ENCODE measurements at regions not wholly inside any gene's neighbourhood (a gene's known extent, or its start where the extent isn't known, plus 50 kb on each side); places are given as distances from the start of the nearest gene placed in this dataset.

DNA sequence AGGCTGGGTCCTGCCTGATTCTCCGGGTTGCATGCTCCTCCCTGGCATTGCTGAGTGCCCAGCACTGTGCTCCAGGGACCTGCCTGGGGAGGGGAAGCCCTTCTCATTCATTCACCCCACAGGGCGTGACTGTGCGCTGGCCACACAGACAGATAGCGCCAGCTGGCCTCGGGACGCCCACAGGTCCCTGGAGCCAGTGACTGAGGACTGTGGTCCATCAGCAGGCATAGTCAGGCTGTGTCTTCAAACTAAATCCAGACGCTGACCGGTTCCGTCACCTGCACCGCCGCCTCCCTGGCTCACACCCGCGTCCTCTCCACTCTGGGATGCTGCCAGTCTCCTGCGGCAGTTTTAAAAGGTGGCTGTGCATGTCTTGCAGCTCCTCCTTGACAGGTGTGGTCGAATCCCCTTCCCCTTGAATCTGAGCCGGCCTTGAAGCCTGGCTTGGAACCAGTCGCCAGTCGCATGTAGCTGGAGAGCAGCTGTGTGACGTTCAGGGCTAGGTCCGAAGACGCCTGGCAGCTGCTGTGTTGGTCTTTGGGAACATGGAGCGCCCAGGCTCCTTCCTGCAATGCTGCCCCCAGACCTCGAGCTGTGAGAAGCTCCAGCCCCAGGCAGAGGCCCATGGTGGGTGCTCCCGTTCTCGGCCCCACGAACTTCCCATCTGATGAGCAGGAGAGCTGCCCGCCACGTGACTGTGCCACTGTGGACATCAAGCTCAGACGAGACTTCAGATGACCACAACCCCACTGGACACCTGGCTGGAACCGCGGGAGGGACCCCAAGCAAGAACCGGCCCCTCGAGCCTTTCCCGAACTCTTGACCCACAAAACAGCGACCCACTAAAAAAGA is 94.1 kb downstream of the ADRA2C start:
- H3K4me3 ChIP-seq, result no peak overlapping the region
- peaks cover 0 to 92% (median 18%) of the 10 kb centered on the region in 3 donors for H3K27me3 ChIP-seq
- no peak overlapping the region for H3K27ac ChIP-seq
- TF ChIP-seq POLR2A (IDR thresholded peaks at IDR 0.05), result no peak
- TF ChIP-seq POLR2AphosphoS5 (IDR thresholded peaks at IDR 0.05), result no peak
- TF ChIP-seq, protein P1, sequence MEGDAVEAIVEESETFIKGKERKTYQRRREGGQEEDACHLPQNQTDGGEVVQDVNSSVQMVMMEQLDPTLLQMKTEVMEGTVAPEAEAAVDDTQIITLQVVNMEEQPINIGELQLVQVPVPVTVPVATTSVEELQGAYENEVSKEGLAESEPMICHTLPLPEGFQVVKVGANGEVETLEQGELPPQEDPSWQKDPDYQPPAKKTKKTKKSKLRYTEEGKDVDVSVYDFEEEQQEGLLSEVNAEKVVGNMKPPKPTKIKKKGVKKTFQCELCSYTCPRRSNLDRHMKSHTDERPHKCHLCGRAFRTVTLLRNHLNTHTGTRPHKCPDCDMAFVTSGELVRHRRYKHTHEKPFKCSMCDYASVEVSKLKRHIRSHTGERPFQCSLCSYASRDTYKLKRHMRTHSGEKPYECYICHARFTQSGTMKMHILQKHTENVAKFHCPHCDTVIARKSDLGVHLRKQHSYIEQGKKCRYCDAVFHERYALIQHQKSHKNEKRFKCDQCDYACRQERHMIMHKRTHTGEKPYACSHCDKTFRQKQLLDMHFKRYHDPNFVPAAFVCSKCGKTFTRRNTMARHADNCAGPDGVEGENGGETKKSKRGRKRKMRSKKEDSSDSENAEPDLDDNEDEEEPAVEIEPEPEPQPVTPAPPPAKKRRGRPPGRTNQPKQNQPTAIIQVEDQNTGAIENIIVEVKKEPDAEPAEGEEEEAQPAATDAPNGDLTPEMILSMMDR (IDR thresholded peaks at IDR 0.05), result no peak
- TF ChIP-seq EP300 (IDR thresholded peaks at IDR 0.05), result no peak
- no peaks in the 10 kb centered on the region for H3K9me3 ChIP-seq
- intact Hi-C loops (cut with DNase I; ENCODE audit: low total_unique reads), result no loop called here
- H3K4me1 ChIP-seq, result no peaks in the 10 kb centered on the region
- no peak for DNase-seq
- WGBS, 5 donors, result 54 to 78% (median 75%) methylated on average over 22 to 35 of the region's 35 CpGs
- no peaks in the 10 kb centered on the region for H3K36me3 ChIP-seq

DNA sequence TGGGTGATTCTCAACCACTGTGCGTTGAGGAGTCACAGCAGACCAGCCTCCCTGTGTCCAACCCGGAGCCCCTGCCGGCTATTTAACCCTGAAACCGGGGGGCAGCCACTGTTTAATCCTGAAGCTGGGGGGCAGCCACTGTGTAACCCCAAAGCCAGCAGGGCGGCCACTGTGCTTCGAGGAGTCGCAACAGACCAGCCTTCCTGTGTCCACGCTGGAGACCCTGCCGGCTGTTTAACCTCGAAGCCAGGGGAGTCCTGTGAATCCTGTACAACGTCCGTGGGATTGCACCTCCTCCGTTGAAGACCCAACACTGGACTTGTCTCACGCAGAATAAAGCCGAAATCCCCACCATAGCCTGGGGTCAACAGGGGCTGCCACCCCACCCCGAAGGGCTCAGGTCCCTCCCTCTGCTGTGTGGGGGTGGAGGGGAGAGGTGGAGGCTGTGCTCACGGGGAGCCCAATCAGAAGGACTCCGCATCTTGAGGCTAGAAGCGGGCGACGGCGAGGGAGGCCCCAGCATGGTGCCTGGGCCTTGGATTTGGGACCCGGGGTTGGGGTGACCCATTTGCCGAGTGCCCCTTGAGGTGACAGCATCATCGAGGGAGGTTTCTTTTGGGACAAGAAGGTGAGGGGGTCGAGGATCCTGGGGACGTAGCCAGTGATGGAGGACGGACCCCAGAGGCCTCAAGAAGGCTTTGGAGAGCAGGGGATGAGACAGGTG is 94.9 kb downstream of the ADRA2C start:
- no peak for TF ChIP-seq EP300 (IDR thresholded peaks at IDR 0.05)
- TF ChIP-seq, protein P1 (IDR thresholded peaks at IDR 0.05), result no peak
- no peak for TF ChIP-seq POLR2A (IDR thresholded peaks at IDR 0.05)
- TF ChIP-seq POLR2AphosphoS5 (IDR thresholded peaks at IDR 0.05), result no peak
- Histone ChIP-seq H3K4me3 (no peak overlapping the region), H3K4me1 (no peaks in the 10 kb centered on the region), H3K27ac (no peak overlapping the region), H3K9me3 (no peaks in the 10 kb centered on the region), H3K27me3 (peaks cover 0 to 92% (median 13%) of the 10 kb centered on the region in 3 donors), H3K36me3 (no peaks in the 10 kb centered on the region)
- no peak for DNase-seq
- WGBS, 5 donors, result 85 to 89% (median 87%) methylated on average over 27 to 28 of the region's 28 CpGs
- intact Hi-C loops (cut with DNase I; ENCODE audit: low total_unique reads), result no loop called here

DNA sequence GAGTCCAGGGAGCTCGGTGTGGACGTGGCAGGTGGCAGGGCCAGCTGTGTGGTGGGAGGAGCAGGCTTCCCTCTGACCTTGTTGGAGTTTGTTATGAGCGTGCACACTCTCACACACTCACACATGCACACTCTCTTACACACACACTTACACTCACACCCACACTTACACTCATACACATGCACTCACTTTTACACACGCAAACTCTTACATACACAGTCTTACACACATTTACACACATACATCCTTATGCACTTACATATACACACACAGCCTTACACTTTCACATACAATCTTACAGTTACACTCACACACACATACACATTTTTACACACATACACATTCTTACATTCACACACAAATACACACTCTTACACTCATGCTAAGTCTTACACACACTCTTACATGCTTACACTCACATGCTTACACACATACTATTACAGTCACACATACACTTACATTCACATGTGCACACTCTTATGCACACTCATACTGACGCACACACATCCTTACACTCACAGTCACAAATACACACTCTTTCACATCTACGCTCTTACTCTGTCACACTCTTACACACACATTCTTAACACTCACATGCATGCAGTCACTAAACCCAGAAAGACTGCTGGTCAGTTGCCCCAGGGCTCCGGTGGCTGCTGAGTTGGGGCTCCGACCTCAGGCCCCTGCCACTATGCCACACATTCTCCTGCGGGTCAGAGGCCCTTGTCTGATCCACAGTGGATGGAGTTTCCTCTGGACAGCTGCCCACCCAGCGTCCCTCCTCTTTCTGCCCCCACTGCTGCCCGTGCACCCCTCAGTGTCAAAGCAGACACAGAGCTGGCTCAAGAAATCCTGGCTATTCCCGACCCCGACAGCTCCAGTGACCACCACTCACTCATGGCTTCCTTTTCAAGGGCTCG is 95.8 kb downstream of the ADRA2C start:
- Histone ChIP-seq H3K36me3 (no peaks in the 10 kb centered on the region), H3K27me3 (peaks cover 0 to 94% (median 8%) of the 10 kb centered on the region in 3 donors), H3K27ac (no peak overlapping the region), H3K4me3 (no peak overlapping the region), H3K4me1 (no peaks in the 10 kb centered on the region), H3K9me3 (no peaks in the 10 kb centered on the region)
- 47 to 60% (median 51%) methylated on average over 14 of the region's 14 CpGs for WGBS, 5 donors
- TF ChIP-seq, protein P1 (IDR thresholded peaks at IDR 0.05), result no peak
- no peak for TF ChIP-seq EP300 (IDR thresholded peaks at IDR 0.05)
- TF ChIP-seq POLR2A (IDR thresholded peaks at IDR 0.05), result no peak
- no peak for TF ChIP-seq POLR2AphosphoS5 (IDR thresholded peaks at IDR 0.05)
- no peak for DNase-seq
- intact Hi-C loops (cut with DNase I; ENCODE audit: low total_unique reads), result no loop called here

All from stomach (tissue), 8 donors.